Panc1 (cell line): ENCODE measurements at regions not wholly inside any gene's neighbourhood (a gene's known extent, or its start where the extent isn't known, plus 50 kb on each side); places are given as distances from the start of the nearest gene placed in this dataset.

Experiments used
- POLR2AphosphoS5 ChIP-seq: IDR thresholded peaks from 2 replicates; pipeline ENCODE4 v1.6.1; 2012; ENCODE audit warnings: mild to moderate bottlenecking, low read depth, low read length, moderate library complexity
- TF ChIP-seq, protein P1 (sequence below): fragments of 450-650 bp; IDR thresholded peaks from 2 replicates; pipeline ENCODE4 v1.5.1; 2017; ENCODE audit warnings: mild to moderate bottlenecking

DNA sequence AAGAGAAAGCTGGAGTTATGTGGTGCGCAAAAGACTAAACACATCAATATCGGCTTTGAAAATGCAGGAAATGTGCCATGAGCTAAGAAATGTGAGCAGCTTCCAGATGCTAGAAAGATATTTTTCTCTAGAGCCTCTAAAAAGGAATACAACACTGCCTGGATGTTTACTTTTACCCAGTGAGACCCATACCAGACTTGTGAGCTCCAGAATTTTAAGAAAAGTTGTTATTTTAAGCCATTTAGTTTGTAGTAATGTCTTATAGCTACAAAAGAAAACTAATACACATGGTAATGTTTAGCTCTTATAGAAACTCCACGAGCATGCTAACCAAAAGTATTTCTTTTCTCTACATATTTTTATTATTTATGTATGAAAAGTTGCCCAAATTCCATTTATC, 1389.4 kb downstream of the C4orf33 start:
- TF ChIP-seq POLR2AphosphoS5, result no peak
- TF ChIP-seq, protein P1, sequence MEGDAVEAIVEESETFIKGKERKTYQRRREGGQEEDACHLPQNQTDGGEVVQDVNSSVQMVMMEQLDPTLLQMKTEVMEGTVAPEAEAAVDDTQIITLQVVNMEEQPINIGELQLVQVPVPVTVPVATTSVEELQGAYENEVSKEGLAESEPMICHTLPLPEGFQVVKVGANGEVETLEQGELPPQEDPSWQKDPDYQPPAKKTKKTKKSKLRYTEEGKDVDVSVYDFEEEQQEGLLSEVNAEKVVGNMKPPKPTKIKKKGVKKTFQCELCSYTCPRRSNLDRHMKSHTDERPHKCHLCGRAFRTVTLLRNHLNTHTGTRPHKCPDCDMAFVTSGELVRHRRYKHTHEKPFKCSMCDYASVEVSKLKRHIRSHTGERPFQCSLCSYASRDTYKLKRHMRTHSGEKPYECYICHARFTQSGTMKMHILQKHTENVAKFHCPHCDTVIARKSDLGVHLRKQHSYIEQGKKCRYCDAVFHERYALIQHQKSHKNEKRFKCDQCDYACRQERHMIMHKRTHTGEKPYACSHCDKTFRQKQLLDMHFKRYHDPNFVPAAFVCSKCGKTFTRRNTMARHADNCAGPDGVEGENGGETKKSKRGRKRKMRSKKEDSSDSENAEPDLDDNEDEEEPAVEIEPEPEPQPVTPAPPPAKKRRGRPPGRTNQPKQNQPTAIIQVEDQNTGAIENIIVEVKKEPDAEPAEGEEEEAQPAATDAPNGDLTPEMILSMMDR, result no peak
